B cell (primary cell): ENCODE measurements at regions not wholly inside any gene's neighbourhood (a gene's known extent, or its start where the extent isn't known, plus 50 kb on each side); places are given as distances from the start of the nearest gene placed in this dataset.

ENCODE experiments used
- CTCF ChIP-seq: fragments of 200-600 bp; IDR thresholded peaks from one replicate; pipeline ENCODE4 v1.8.0; 2022; ENCODE audit warnings: antibody characterized with exemption, mild to moderate bottlenecking
- EZH2 ChIP-seq: IDR thresholded peaks from 2 replicates; pipeline ENCODE4 v1.6.1; 2012; ENCODE audit warnings: borderline replicate concordance, low read depth, mild to moderate bottlenecking, moderate library complexity, low read length; ENCODE audit not compliant: insufficient read depth, poor library complexity, severe bottlenecking

DNA sequence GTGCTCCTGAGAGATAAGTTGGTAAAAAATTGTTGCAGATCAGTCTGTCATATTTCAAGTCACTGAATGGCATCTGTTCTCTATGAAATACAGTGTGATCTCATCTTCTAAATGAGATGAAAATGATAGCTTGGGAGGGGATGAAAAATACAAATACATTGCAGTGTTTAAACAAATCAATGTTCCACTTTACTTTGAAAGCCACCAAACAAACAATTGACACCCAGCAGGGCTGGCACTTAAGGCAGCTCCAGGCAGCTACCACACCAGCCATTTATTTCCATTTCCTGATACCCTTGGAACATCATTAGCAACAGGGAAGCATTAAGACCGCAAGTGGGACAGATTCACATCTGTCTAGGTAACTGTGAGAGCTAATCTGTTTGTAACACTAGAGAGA lies 827.6 kb upstream of the KIF2B start:
- no peak for TF ChIP-seq CTCF
- TF ChIP-seq EZH2, result no peak
